IPS DF 4.7 (cell line): ENCODE measurements at regions not wholly inside any gene's neighbourhood (a gene's known extent, or its start where the extent isn't known, plus 50 kb on each side); places are given as distances from the start of the nearest gene placed in this dataset.

Experiments
- DNase-seq: peaks from one replicate; pipeline ENCODE4 v3.0.0-alpha.2; 2013; ENCODE audit warnings: low spot score; ENCODE audit errors: extremely low read depth

- no peak for DNase-seq
These were observed 1217.8 kb upstream of the PCDH20 start for GRCh38 chr13:62633448-62633847.

GRCh38 chr13:62631619-62632018 is 1216.0 kb upstream of the PCDH20 start:
- no peak for DNase-seq

GRCh38 chr13:62631124-62631523 is 1215.5 kb upstream of the PCDH20 start:
- no peak for DNase-seq

GRCh38 chr13:62629618-62630017 is 1214.0 kb upstream of the PCDH20 start:
- DNase-seq, result no peak

- DNase-seq, result no peak
These were observed 1211.6 kb upstream of the PCDH20 start for GRCh38 chr13:62627226-62627625.

GRCh38 chr13:62626771-62627170 is 1211.1 kb upstream of the PCDH20 start:
- peak; percentile 38 for DNase-seq

GRCh38 chr13:62625214-62625881 is 1209.7 kb upstream of the PCDH20 start:
- DNase-seq, result no peak

- no peak for DNase-seq
These were observed 1198.2 kb upstream of the PCDH20 start for GRCh38 chr13:62613819-62614218.

- DNase-seq, result no peak
These were observed 1195.7 kb upstream of the PCDH20 start for GRCh38 chr13:62611343-62611742.

- DNase-seq, result no peak
These were observed 1183.1 kb upstream of the PCDH20 start for GRCh38 chr13:62598708-62599107.

- no peak for DNase-seq
These were observed 1180.3 kb upstream of the PCDH20 start for GRCh38 chr13:62595976-62596375.

- no peak for DNase-seq
These were observed 1178.2 kb upstream of the PCDH20 start for GRCh38 chr13:62593804-62594203.

- DNase-seq, result no peak
These were observed 1167.8 kb upstream of the PCDH20 start for GRCh38 chr13:62583466-62583865.

GRCh38 chr13:62578402-62578801 is 1162.8 kb upstream of the PCDH20 start:
- no peak for DNase-seq

- DNase-seq, result no peak
These were observed 1149.1 kb upstream of the PCDH20 start for GRCh38 chr13:62564770-62565169.

GRCh38 chr13:62563251-62563650 is 1147.6 kb upstream of the PCDH20 start:
- DNase-seq, result no peak

GRCh38 chr13:62556978-62557377 is 1141.3 kb upstream of the PCDH20 start:
- DNase-seq, result no peak

GRCh38 chr13:62551588-62551987 is 1135.9 kb upstream of the PCDH20 start:
- DNase-seq, result no peak

- no peak for DNase-seq
These were observed 1129.3 kb upstream of the PCDH20 start for GRCh38 chr13:62544928-62545327.

- no peak for DNase-seq
These were observed 1121.9 kb upstream of the PCDH20 start for GRCh38 chr13:62537593-62537992.

- no peak for DNase-seq
These were observed 1110.0 kb upstream of the PCDH20 start for GRCh38 chr13:62525652-62526051.

- DNase-seq, result no peak
These were observed 1108.8 kb upstream of the PCDH20 start for GRCh38 chr13:62524498-62524897.

GRCh38 chr13:62524061-62524460 is 1108.4 kb upstream of the PCDH20 start:
- no peak for DNase-seq
